HG03460 (cell line): ENCODE measurements at regions not wholly inside any gene's neighbourhood (a gene's known extent, or its start where the extent isn't known, plus 50 kb on each side); places are given as distances from the start of the nearest gene placed in this dataset.
A peak's percentile ranks its signal among the peaks of the same experiment; 100 is the strongest.

ENCODE experiments used
- ATAC-seq: cut with Tn5 transposase; IDR thresholded peaks from one replicate; pipeline ENCODE4 v1.9.1; 2021; ENCODE audit not compliant: unreplicated experiment

DNA sequence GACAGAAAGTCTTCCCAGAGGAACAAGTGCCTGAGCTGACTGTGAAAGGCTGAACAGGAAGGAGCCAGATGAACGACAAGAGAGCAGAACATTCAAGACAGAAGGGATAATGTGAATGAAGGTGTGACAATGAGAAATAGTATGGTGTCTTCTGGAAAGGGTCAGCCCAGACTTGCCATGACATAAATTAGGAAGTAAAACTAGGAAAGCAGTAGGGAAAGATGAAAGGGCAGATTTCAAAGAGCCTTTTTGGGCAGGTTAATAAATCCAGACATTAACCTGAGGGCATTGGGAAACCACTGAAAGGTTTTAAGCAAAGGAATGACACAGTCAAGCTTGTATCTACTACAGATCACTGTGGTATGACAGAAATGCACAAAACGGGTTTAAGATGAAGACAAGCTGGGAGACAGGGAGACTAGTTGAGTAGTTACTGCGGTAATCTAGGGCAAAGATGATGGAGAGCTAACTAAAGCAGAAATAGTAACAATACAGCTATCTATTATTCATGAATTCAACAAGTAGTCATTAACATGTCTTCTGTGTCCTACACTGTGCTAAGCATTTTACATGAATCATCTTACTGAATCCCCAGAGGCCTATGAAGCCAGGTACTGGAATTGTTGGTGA, 580.9 kb upstream of the WWC1 start:
- no peak for ATAC-seq

DNA sequence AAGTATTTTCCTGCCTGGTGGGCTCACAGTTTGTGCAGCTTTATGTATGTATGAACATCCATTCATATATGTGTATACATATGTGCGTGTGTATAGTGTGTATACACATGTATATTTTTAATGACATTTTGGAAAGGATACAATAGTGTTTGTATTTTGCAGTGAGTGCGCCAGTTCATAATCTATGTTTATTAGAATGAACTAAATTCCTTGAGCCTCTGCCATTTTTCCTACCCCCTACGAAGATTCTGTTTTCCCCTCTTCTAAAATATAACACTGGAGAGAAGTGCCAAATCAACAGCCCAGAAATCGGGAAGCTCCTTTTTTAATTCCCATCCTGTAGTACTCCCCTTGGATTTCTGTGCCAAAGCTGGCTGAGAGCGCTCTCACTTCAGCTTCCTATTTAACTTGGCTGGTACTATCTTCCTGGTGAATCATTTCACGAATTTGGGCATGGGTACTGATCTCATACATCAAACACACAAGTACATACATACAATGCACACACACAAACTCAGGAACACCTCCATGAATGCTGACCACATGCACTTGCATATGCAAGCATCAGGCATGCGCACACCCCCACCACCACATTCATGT, 578.4 kb upstream of the WWC1 start:
- no peak for ATAC-seq

DNA sequence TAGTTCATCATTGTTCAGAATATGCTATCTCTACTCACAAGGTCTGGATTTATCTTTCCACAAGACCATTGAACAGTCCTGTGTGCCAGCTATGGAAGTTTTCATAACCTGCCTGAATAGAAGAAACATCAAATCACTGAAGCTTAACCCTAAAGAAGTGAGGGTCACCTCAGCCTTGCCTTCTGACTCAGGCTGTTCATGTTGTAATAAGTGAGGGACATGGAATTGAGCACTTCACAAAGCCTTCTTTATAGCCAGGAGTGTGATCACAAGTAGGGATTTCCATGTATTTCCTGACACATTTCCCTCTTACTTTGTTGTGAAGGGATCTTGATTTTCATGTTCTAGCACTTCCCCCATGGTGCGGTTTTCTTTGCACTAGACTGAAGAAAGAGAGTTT, 577.5 kb upstream of the WWC1 start:
- no peak for ATAC-seq

DNA sequence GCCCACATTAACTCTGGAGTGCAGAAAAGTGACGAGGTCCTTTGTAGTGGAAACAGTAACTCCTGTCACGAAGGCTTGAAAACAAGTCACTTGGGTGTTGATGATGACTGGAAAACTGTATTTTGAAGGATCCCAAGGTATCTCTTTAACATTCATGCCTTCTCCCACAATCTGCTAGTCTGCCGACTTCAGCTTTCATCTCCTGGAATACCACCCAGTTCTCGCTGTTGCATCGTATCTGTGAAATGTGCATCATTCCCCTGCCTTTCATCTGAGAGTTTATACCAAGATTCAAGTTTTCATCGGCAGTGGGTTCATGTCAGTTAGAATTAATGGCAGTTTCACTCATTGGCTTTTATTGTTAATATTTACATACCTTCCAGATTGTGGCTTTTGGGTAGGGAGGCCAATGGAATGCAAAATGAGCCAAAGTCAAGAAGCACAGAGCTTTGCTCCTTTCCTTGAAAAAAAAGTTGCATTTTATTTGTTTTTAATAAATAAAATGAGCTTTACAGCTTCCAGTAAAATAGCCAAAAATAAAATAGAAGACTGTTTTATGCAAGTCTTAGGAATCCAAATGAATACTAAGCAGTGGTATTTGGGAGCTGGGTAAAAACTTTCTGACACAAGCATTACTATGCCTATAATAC, 575.2 kb upstream of the WWC1 start:
- no peak for ATAC-seq

DNA sequence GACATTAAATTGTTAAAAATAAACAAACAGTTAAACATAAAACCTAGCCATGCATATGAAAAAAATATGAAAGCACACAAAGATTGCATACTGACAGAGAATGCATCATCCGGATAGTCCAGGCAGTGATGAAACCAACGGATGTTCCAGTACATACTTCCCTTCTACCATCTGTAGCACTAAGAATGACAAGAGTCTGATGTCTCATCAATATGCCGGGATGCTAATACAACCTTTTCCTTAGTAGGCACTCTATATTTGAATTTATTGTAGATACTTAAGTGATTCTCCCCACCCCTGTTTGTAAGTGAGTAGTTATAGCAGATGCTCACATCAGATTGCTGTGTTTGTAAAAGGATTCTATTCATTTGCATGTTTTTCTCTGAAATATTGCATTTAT, 571.2 kb upstream of the WWC1 start:
- ATAC-seq: no peak

DNA sequence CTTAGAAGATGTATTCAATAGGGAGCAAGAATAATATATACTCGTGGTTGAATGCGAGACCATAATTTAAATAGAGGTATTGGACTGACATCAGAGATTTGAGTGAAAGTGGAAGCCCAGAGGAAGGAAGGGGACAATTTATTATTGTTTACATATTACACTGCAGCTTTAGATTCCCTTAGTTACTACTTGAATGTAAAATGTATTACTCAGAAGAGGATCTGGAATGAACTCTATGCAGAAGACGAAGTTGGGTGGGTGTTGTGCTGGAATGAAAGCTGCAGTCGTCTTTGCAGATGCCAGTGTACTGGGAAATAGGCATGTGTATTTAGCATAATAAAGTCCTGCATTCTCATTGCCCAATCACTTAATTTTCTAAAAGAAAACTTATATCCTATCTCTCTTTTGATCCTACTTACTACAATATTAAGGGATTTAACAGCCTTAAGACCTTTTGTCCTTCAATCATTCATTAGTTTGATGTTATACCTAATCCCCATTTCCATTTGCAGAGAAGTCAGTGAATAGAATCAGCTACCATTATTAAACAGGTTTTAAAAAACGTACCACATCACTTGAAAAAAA, 570.7 kb upstream of the WWC1 start:
- ATAC-seq: no peak

DNA sequence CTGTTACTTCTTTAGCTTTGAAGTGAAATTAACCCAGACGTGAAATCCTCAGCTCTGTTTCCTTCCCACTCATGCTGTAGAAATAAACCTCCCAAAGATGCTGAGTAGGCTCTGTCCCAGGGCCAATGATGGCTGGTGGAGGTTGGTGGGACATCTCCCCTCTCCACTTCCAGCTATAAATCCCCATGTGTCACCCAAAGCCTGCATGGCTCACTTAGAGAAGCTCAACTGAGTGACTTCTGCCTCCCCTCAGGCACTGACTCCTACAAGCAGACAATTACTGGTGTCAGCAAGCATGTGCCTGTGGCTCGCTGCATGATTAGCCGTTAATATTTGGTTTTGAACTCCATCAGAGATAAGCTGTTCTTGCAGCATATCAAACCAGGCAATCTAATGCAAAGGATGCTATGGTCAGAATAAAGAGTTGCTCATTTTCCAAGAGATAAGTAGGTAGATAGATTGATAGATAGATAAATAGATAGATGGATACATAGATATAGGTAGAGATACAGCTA, 569.5 kb upstream of the WWC1 start:
- ATAC-seq: no peak

DNA sequence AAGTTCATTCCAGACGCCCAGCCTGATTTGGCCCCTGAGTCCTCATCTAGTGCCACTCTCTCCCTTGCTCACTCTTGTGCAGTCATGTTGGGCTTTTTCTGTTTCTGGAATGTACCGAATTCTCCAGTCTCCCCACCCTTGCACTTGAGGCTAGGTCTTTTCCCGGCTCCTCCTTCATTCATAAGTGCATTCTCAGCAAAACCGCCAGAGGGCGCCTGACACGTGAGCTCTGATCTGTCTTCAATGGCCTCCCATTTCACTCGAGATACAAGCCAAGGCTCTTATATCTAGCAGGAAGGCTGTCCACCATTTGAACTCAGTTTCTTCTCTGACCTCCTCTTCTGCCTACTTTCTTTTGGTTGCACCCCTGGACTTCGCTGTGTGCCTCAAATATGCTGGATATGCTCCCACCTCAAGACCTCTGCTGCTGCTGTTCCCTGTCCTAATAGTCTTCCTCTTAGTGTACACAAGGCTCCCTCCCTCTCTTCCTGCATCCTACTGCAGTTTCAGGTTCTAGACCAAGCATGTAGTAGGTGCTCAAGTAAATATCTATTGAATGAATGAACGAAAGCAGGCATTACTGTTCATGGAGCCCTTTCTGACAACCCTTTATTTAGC, 568.1 kb upstream of the WWC1 start:
- peak; percentile 99 for ATAC-seq

DNA sequence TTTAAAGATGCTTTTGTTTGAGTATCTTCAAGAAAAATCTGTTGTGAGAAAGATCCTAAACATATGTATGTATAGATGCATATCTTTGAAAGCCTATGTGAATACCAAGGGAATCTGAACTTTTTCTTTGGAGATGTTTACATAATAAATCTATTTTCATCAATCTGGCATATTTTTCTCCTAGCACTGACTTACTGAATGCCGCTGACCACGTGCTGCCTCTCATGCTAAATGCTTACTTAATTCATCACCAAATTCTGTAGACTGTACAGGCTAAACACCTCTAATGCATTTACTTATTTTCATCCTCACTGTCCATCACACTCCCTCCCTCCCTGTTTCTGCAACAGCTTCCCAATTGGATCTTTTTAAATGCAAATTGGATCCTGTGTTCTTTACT, 566.2 kb upstream of the WWC1 start:
- ATAC-seq: no peak

DNA sequence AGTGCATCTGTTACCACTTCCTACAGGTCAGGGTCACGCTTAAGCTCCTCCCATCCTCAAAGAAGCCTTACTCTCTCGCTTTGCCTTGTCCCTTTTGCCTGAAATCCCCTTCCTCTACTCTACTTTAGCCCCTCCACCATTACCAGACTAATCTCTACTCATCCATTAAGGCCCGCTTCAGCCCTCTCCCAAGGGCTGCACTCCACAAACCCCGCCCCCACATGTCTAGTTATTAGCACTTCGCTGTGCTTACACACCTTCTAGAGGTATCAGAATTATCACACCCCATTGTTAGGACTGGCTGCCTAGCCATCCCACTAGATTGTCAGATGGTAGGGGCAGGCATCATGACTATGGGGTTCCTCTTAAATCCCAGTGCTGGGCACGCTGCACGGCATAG, 565.7 kb upstream of the WWC1 start:
- no peak for ATAC-seq

DNA sequence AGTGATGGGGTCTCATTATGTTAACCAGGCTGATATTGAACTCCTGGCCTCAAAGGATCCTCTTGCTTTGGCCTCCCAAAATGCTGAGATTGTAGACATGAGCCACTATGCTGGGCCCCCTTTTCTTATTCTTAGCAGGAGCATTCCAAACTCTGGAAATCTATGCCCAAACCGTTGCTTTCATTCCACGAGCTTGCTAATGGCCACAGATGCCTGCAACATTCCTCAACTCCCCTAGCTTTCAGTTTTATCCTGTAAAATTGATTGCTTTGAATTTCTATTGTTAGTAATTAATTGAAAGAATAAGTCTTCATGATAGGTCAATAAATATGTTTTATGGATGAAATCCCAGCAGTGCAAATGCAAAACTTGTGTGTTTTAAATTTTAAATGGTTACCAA, 564.8 kb upstream of the WWC1 start:
- ATAC-seq: no peak

DNA sequence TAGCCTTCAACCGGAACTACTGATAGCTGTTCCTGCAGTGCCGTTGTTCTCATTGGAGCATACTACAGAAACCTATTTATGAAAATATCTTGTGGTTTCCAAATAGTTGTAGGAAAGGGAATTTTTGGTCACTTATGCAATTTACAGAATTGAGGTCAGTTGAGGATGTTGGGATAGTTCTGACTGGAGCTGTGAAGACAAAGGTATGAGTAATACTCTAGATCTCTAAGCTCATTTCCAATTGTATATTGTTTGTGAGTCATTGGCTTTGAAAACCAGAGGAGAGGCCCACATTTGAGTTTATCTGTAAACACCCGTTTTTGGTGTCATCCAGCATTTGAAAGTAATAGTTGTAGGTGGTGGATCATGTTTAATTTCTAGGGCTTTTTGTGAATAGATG, 561.3 kb upstream of the WWC1 start:
- no peak for ATAC-seq

DNA sequence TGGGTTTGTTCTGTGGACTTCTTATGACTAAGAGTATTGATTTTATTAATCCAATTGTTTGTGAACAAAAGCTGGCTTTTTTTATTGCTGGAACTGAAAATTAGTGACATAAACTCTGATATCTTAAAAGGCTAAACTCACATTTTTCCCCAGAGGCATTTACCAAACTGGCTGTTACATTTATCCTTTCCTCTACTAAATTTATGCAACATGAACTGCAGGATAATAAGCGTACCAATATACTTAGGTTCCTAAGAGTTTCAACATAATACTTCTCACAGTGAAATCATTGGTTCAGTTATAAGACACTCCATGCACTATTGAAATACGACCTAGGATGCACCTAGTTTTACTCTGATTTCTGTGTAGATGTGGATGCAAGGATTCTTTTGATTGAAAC, 560.8 kb upstream of the WWC1 start:
- ATAC-seq: no peak

DNA sequence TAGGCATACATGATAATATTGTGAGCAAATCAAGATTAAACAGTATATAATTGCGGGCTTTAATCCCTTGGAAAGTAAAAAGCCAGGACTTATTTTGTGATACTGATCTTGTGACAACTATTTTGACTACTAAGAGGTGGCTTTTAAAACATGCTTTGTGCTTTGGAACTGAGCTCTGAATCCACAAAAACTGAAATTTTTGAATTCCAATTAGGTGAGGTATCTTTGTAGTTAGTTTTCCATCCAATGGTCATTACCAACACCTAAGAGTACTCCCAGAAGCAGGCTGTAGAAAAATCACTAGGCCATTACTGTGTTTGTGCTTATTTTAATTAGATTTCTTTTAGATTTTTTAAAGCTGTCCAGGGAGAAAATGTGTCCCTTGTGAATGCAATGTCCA, 559.5 kb upstream of the WWC1 start:
- ATAC-seq: no peak

DNA sequence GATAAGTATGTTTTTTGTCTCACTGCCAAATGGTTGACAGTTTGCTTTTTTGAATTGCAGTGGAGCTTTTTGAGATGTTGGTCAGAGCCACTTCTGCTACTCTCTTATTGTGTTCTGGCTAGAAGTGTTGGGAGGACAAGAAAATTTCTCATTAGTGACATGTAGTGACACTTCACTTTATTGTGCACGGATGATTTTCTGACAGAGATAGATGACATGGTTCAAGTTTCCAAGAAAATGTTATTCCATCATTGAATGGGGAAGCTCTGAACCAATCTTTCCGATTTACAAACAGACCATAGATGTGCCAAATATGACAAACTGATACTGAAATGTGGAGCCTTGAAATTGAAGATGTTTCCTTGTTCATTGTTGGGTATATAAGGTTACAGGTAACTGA, 558.9 kb upstream of the WWC1 start:
- no peak for ATAC-seq

DNA sequence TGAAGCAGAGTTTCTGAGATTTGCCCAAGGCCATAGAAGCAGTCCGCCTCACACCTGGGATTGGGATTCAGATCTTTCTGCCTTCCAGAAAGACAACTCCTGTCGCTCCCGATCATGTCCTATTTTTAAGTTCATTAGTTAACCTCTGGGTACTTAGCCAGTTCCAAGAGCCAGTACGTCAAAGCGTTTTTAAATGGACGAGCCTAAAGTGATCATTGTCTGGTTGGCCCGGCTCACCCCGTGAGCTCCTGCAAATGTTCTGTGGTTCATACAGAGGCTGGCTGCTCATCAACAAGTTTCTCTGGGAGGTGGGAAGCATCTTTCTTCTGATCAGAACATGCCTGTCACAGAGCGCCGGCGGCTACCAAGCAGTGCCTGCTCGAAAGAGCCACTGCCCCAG, 554.5 kb upstream of the WWC1 start:
- ATAC-seq: no peak

DNA sequence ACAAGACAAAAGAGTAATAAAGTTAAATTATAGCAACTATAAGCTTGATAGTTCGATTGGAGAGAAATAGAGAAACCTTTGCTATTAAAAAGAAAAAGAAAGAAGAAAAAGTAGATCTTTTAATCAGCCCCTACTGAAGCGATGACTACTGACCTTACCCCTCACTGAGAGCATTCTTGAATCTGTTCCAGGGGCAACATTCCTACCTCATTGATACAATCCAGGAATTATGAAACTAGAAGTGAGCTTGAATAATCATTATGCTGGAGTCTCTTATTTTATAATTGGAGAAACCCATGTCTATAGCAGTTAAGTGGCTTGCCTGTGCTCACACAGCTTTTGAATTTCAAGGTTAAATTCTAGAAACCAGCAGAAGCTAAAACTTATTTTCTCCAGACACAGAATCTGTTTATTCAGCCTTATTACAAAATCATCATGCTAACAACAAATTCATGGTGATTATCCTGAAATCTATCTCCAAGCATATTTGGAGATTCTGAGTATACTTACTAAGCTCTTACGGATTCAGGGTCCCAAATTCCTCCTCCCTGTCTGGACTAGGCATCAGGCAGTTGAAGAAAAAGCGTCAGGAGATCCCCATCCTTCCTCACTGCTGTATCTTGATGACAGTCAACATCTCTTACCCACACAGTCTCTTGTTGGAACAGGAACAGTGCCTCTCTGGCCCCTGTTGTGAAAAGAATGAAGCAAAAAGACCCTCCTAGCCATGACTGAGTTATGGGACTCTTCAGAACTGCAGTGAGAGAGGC, 547.6 kb upstream of the WWC1 start:
- ATAC-seq: no peak

DNA sequence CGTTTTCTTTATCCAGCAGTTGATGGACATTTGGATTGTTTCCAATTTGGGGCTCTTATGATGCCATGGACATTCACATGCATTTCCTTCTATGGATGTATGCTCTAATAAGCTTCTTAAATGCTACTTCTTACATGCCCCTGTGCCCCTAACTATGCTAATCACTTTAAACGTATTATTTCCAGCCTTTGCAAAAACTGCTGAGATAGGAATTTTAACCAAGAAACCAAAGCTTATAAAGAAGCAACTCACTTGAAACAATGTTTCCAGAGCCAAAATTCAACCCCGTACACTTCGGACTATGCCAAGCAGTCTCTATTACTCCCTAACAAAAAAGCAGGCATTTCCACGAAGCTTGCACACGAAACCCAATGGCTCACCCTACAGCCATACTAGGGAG, 545.6 kb upstream of the WWC1 start:
- ATAC-seq: no peak

DNA sequence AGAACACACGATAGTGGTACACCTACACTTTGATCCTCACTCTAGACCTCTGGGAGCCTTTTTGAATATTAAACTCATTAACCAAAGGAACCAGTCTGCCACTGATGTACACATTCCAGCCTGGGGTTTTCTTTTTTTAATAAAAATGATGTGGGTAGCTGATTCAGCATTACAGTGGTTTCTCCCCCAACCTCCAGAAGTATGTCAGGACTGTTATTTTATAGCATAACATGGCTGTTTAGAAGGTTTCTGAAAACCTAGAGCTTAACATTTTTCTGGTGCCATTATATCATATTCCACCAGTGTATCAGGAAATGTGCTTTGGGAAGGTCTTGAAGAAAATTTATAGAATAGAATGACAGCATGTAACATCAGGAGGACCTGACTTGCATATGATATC, 540.9 kb upstream of the WWC1 start:
- ATAC-seq: no peak

DNA sequence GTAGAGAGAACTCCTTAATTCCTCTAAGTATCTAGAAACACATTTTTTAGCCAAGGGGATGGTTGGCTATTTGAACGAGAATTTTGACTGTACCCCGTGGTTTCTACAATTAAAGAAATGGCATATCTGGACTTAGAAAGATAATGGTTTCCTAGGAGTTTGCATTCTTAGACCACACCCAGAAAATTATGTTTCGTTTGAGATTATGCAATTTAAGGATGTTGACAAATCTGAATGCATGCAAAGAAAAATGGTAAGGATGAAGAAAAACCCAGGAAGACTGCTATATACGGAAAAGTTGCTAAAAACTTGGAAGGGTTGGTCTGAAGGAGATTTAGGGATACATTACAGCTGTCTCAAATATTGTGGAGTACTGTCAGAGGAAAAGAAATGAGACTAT, 538.5 kb upstream of the WWC1 start:
- ATAC-seq: no peak
